Bronchial epithelial cell (primary cell): ENCODE measurements at regions not wholly inside any gene's neighbourhood (a gene's known extent, or its start where the extent isn't known, plus 50 kb on each side); places are given as distances from the start of the nearest gene placed in this dataset.

Source experiments
- DNase-seq: peaks from one replicate; pipeline ENCODE4 v3.0.0-alpha.2; 2010; ENCODE audit warnings: low read depth
- FAIRE-seq: peaks from 2 replicates; lab custom pipeline; 2011; peaks lifted over from hg19 to GRCh38; lab: Jason Lieb, UNC
- H3K27me3 ChIP-seq: 2 replicates; pipeline ENCODE4 v1.5.1; 2011; ENCODE audit warnings: low read length; ENCODE audit not compliant: control insufficient read depth, insufficient read depth
- H3K36me3 ChIP-seq: 2 replicates; pipeline ENCODE4 v1.5.1; 2011; ENCODE audit warnings: low read length; ENCODE audit not compliant: control insufficient read depth, insufficient read depth
- H3K4me3 ChIP-seq: 2 replicates; pipeline ENCODE4 v1.5.1; 2011; ENCODE audit warnings: mild to moderate bottlenecking, low read depth, low read length, control low read depth
- CTCF ChIP-seq: IDR thresholded peaks from 2 replicates; pipeline ENCODE4 v1.5.1; 2011; ENCODE audit warnings: mild to moderate bottlenecking, moderate library complexity, low read length, control low read depth, inconsistent platforms; ENCODE audit not compliant: insufficient read depth, severe bottlenecking

GRCh38 chr5:82816926-82817325 is 260.3 kb downstream of the TMEM167A start:
- DNase-seq, result no peak
- FAIRE-seq, result no peak
- H3K4me3 ChIP-seq, result no peak overlapping the region
- no peaks in the 10 kb centered on the region for H3K36me3 ChIP-seq
- no peaks in the 10 kb centered on the region for H3K27me3 ChIP-seq
- TF ChIP-seq CTCF, result no peak

DNA sequence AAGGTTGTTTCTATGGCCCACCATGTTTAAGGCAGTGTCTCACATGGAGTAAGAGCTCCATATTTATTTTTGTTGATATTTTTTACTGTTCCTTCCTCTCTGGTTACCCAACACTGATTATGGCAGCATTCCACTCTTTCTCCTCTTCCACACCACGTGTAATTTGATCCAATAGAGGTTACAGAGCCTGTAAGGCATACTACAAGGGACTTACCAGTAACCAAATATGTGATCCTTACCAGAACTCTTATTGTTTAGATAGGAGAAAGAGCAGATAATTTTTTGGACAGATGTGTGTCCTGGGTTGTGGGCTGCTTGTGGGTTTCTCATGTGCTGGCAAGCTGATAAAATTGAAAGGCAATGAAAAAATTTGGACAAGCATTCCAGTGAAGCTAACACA is 261.3 kb downstream of the TMEM167A start:
- no peak overlapping the region for H3K4me3 ChIP-seq
- H3K27me3 ChIP-seq, result no peaks in the 10 kb centered on the region
- FAIRE-seq (no peak), DNase-seq (no peak)
- H3K36me3 ChIP-seq, result no peaks in the 10 kb centered on the region
- no peak for TF ChIP-seq CTCF

DNA sequence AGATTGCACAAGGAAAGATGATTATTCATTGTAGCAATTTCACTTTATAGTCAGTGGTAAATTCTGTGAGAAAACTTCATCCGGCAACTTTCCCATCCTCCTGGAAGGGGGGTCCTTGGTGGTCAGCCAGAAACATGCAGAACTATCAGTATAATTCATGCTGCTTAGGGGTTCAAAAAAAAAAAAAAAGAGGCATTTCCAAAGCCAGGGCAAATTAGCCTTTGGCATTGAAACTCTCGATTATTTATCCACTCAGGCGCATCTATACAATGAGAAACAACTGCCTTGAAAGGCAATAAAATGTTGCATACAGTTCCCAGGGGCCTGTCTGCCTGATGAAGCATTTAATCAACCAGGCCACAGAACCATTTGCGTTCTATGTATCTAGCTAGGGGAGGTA is 263.3 kb downstream of the TMEM167A start:
- DNase-seq (no peak), FAIRE-seq (no peak)
- H3K36me3 ChIP-seq, result no peaks in the 10 kb centered on the region
- H3K4me3 ChIP-seq, result no peak overlapping the region
- no peak for TF ChIP-seq CTCF
- H3K27me3 ChIP-seq, result no peaks in the 10 kb centered on the region

GRCh38 chr5:82812575-82812974 is 264.6 kb downstream of the TMEM167A start:
- DNase-seq (peak; percentile 33), FAIRE-seq (no peak)
- Histone ChIP-seq H3K27me3 (no peaks in the 10 kb centered on the region), H3K36me3 (no peaks in the 10 kb centered on the region), H3K4me3 (no peak overlapping the region)
- TF ChIP-seq CTCF, result no peak

- no peak for TF ChIP-seq CTCF
- H3K27me3 ChIP-seq, result no peaks in the 10 kb centered on the region
- no peak overlapping the region for H3K4me3 ChIP-seq
- FAIRE-seq (no peak), DNase-seq (no peak)
- H3K36me3 ChIP-seq, result no peaks in the 10 kb centered on the region
Measured at GRCh38 chr5:82811490-82811889, 265.7 kb downstream of the TMEM167A start.

DNA sequence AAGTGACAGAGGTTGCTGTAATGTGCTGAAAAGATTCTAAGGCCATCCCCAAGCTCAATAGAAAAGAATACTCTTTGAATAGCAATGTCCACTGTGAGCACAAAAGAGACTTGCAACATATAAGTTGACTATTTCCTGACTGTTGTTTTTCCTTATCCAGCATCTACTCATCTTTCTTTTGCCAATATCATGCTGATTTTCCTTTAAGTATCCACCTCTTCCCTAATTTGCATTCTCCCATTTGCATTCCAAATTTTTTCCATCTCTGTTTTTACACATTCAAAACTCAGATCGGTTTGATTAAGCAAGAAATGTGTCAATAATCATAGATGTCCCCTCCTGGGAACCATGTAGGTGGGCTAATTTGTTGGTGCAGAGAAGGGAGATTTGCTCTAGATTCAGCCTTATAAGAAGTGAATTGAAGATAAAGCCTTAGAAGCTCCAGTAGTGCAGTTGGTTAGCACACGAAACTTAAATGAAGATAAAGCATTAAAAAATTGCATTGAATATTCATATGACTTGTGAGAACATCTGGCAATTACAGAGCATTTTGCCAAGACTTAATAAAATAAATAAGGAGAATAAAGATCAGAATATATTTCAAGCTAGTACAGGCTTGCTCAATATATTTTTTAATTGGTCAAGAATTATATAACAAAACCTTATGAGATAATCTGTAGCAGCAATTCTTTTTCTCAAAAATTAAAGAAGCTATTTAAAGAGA is 267.6 kb downstream of the TMEM167A start:
- no peaks in the 10 kb centered on the region for H3K36me3 ChIP-seq
- H3K4me3 ChIP-seq, result no peak overlapping the region
- no peaks in the 10 kb centered on the region for H3K27me3 ChIP-seq
- no peak for DNase-seq
- no peak for FAIRE-seq
- no peak for TF ChIP-seq CTCF
